ENCODE measurements at regions not wholly inside any gene's neighbourhood (a gene's known extent, or its start where the extent isn't known, plus 50 kb on each side); places are given as distances from the start of the nearest gene placed in this dataset.

DNA sequence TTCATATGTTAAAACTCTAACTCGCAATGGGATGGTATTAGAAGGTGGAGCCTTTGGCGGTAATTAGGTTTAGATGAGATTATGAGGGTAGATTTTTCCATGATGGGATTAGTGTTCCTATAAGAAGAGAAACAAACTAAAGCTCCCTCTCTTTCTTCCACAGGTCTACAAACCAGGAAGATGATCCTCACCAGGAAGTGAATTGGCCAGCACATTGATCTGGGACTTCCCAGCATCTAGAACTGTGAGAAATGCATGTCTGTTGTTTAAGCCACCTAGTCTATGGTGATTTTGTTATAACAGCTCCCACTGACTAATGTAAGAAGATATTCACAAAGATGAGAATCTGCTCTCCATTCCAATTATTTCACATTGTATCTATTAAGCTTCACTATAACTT, 2266.9 kb downstream of the PCDH7 start:
- intact Hi-C loops (cut with DNase I) = no loop called here
- DNase-seq = no peak
- ATAC-seq (ENCODE audit: poor library complexity) = no peak

DNA sequence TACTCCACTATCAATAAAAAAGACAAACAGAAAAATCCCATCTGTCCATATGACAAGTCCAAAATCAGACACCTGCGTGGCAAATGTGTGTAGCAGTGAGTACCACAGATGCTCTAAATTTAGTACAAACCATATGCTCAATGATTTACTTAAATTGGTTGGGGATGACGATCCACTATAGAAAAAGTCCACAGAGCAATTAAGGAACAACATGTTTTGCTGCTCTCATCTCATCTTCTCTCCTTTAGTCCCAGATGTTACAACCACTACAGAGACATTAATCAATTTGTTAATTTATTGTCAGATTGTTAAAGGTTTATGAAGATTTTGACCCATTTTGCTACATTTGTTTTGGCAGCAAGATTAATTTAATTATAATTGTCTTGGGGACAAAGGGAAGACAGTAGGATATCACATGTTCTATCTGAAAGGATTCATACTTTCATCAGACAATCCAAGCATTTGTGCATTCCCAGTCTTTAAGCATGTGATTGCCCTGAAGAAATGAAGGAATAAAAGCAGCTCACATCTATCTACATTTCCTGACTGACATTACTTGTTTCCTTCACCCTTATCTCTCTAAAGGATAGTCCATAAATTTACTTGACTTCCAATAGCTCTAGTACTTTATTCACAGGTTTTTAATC, 2268.1 kb downstream of the PCDH7 start:
- no peak for DNase-seq
- no peak for ATAC-seq (ENCODE audit: poor library complexity)
- intact Hi-C loops (cut with DNase I) = no loop called here

DNA sequence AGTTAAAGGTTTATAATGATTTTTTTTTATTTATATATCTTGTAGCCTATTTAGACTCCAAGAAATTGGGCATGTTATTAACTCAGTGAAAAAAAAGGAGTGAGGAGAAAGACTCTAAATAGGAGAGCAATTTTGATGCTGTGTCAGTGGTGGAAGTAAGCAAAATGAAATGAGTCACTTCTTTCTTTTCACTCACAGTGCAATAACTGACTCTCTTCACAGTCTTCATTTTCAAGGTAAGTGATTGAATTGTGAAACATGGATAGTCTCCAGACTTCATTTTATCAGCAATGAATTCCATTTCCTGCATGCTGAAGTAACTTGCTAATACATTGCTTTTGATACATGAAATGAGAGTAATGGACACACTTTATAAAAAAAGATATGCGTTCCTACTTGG, 2271.5 kb downstream of the PCDH7 start:
- ATAC-seq (ENCODE audit: poor library complexity) (no peak), DNase-seq (no peak)
- intact Hi-C loops (cut with DNase I) = no loop called here

DNA sequence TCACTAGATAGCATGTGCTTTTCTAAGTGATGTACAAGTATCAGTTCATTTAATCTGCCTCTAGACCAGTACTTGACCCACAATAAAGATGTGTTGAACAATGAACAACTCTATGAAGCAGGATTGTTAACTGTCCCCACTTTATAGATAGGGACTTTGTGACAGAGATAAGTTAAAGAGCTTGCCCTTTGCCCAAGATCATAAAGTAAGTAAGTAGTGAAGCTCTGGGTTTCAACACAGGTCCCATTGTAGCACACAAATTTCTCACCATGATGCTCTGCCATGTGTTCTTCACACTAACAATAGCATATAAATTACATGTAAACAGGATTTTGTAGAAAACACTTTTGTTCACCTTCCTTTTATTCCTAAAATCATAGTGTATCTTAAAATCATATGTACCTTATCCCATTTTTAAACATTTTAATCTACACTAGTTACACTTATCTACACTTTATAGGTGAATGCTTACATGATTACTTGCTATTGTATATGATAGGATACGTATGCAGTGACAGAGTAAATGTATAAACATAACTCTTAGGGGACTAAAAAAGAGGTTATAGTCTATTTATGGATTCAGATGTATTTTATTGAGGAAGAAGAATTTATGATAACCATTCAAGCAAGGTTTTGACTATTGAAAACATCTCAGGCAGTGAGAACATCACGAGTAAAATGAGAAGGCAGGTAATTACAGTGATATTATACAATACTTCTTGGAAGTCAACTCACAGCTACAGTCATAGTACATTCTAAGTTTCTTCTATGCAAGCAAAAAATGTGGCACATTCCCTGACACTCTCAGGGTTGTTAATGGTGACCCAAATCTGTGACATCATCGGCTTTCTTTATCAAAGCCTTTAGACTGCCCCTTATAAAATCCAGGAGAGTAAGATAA, 2275.1 kb downstream of the PCDH7 start:
- ATAC-seq (ENCODE audit: poor library complexity) (no peak), DNase-seq (no peak)
- intact Hi-C loops (cut with DNase I) = no loop called here

DNA sequence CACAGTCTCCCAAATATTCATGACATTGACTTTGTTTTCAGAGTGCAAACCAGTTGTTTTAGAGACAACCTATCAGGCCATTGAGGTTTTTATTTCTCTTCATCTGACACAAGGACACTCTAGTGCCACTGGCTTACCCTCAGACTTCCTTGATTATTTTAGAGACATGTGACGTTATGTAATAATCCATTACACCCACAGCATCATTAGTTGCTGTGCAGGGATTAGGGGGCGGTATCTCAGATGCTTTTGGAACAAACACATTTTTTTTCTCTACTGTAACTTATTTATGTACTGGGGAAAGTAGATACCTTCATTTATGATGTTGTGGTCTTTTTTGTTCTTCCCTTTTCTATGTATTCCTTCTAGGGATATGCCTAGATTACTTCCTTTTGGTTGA, 2293.1 kb downstream of the PCDH7 start:
- no peak for ATAC-seq (ENCODE audit: poor library complexity)
- intact Hi-C loops (cut with DNase I) = no loop called here
- DNase-seq = no peak

DNA sequence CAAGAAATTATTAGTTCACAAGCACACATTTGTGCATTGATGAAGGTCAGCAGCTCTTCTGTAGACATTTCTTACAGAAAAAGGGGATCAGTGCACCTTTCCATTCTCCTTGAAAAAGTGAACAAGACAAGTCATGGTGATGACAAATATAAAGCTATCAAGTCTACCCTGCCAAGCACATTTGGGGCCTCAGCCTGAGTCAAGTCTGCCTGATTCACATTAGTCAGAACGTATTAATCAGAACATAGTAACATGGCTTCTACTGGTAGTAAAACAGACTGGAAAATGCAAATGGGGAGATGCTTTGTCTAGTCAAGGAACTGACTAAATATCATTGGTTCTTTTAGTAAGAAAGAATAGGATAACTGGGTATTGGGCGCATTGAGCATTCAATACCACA, 2305.1 kb downstream of the PCDH7 start:
- intact Hi-C loops (cut with DNase I) = no loop called here
- no peak for ATAC-seq (ENCODE audit: poor library complexity)
- no peak for DNase-seq

DNA sequence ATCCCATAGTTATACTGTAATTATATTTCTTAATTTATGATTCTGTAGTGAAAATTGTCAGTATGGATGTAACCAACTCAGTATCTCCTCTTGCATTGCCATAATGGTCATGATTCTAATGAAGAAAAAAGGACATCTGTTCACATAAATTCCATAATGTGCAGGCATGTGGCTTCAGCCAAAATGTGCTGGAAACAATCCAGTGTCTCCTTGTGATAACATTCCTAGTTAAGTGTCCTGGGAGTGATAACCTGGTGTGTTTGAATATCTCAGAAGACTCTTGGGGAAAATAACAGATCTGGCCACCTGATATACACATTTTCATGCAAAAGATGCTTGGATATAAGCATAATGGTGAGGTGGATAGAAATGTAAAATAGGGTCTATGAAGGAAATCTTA, 2309.8 kb downstream of the PCDH7 start:
- no peak for ATAC-seq (ENCODE audit: poor library complexity)
- intact Hi-C loops (cut with DNase I) = no loop called here
- DNase-seq = no peak

DNA sequence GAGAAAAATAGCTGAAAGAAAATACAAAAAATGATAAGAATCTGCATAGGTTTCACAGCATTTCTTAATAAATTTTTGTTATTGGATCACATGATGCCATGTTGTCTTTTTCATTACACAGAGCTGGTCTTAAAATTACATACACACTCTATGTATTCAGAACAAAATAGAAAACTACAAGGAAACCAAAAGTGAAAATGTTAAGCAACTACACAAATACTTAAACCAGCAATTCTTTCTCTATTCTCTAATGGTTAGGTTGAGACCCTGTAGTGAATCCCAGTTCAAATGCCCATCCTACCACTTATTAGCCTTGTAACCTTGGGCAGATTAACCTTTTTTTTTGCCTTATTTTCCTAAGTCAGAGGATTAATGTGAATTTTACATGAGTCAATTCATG, 2311.2 kb downstream of the PCDH7 start:
- ATAC-seq (ENCODE audit: poor library complexity) (no peak), DNase-seq (no peak)
- intact Hi-C loops (cut with DNase I) = no loop called here

DNA sequence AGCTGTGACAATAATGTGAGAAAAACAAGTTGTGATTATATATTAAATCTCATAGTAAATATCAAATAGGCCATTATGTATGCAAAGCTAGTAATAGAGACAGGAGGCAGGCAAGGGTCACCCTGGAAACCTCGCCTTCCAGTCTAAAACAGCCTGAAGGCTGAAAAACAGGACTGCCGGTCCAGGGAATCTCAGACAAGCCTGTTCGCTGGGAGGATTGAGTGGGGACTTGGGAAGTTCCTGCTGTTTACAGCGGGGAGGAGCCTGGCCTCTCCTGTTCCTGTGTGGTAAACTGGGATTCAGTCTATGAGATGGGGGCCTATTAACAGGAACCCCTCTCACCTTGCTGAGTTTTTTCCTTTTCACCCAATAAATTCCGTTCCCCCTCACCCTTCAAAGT, 2317.3 kb downstream of the PCDH7 start:
- DNase-seq (no peak), ATAC-seq (ENCODE audit: poor library complexity) (no peak)
- intact Hi-C loops (cut with DNase I) = no loop called here

DNA sequence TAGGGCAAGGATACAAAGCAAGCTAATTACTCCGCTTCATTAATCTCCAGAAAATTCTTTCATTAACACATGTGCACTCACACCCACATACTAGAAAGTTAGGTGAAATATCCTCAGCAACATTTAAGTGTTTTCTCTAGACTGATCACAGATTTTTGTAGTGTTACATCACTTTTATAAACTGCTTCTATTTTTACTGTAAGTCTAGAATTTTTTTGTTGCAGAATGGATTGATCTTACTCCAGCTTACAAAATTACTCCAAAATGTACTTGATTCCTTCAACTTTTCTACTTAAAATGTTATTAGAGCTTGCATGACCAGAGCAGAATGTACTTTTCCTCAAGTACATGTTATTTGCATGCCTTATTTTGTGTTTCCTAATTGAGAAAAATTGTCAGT, 2325.2 kb downstream of the PCDH7 start:
- no peak for DNase-seq
- intact Hi-C loops (cut with DNase I) = no loop called here
- ATAC-seq (ENCODE audit: poor library complexity) = no peak

DNA sequence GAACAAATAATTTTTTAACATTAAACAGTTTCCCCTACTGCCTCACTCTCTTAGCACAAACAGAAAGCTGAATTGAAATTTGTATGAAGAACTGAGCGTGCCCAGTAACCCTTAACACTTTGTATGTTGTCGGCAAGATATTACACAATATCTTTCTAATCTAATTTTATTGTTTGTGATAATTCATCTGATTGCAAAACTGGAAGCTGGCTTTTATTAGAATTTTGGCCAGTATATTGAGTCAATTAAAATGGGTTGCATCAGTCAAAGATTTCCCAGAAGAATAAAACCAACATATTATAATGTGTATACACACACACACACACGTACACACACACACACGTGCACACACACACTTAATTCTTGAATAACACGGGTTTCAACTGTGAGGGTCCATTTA, 2332.1 kb downstream of the PCDH7 start:
- intact Hi-C loops (cut with DNase I) = no loop called here
- DNase-seq (no peak), ATAC-seq (ENCODE audit: poor library complexity) (no peak)

DNA sequence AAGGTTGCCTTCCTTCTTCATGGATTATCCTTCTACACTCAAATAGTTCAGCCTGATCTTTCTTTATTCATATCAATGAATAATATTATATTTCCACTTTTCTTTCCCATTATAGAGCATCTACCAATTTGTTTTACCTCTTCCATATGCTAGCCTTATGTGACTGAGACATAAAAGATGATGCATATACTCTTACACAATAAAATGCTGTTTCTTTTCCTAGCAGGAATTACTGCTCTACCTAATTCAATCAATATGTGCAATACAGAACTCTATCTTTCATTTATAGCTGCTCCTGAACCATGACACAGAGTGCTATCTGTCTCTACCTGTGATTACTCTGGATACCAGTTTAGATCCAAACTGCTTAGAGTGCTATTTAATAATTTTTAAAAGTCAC, 2334.0 kb downstream of the PCDH7 start:
- intact Hi-C loops (cut with DNase I) = no loop called here
- no peak for DNase-seq
- no peak for ATAC-seq (ENCODE audit: poor library complexity)

DNA sequence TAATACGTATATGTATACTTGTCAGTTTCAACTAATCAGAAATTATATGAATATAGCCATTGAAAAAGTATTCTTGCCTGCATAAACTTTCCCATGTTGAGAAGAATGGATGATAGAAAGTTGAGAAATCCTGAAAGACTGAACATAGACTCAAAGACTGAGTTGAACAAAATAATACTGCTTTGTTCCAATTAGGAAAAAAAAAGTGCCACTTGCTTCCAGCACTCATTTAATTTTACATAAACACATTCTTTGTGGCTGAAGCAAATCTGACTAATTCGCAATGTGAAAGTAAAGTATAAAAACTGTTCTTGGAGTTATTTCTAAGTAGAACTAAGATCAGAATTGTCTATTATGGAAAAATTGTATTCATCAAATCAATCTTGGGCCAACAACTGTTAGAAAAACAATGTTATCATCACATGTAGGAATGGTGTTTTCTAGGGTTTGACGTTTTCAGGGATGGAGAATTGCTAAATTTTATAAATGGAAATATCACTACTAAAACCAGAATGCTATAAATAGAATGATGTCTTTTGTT, 2334.6 kb downstream of the PCDH7 start:
- intact Hi-C loops (cut with DNase I) = no loop called here

DNA sequence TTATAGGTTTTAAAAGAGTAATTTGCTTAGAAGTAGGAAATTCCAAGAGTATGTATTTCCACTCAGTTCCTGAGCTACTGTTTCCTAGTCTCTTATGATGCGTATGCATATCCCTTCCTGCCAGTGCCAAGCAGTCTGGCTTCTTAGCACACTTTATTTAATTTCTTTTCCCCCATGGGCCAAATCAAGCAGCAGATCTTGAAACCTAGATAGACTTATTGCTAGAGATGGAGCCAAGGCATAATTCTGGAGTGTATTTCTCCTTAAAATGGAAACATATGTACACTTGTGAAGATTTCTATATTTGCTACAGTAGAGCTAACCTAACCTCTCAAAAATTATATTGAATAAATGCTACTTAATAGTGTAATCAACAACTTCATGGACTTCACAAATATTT, 2337.6 kb downstream of the PCDH7 start:
- intact Hi-C loops (cut with DNase I) = no loop called here
- DNase-seq (no peak), ATAC-seq (ENCODE audit: poor library complexity) (no peak)

More for the DNA sequence above, 2334.6 kb downstream of the PCDH7 start:
- DNase-seq (no peak), ATAC-seq (ENCODE audit: poor library complexity) (no peak)

DNA sequence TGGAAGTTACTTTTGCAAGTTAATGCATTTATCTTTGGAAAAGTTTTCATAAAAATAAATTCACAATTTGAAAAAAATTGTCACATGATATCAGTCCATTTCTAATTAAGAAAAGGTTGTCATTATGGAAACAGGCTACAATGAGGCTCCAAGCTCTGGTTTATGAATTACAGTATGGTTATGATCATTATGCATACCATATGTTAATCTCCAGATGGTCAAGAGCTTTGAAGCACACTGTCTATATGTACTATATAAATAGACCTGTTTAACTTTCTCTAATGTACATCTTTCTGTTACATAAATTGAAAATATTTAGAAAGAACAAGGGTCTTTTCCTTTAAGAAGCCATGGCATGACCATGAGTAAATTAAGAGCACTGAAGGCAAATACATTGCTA, 2338.8 kb downstream of the PCDH7 start:
- DNase-seq (no peak), ATAC-seq (ENCODE audit: poor library complexity) (no peak)
- intact Hi-C loops (cut with DNase I) = no loop called here

DNA sequence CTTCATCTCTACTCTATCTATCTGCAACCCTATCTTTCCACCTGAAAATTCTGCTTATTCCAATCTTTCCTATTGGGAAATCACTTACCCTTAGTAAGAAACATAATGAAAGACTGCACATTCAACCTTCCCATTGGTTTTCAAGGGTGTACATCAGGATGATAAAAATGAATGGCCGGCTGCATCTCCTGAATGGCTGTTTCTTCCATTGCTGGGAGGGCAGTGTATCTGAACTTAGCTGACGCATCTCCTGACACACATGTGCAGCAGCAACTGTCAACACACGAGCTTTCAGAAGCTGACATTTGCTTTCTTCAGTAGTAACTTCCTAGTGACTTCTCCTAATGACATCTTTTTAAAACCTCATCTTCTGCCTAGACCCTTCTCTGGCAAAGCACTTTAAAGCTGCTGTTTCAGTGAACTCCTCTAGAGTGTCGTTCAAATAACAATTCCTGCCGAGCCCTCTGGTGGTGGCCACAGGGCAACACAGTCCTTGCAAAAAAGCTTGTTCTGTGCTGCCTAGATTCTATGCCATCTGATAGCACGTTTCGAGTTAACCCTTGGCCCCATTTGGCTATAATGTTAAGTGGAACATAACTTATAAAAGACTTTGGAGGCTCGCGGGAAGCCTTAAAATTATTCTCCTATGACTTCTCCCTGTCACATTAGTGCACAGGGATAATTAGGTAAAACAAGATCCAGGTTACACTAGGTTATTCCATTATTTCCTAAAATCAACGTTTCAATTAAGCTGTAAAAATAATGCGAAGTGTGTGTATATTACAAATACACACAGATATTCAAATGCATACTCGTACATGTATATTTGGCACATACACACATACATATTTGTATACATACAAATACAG, 2340.7 kb downstream of the PCDH7 start:
- DNase-seq = no peak
- intact Hi-C loops (cut with DNase I) = no loop called here
- peak; percentile 60 for ATAC-seq (ENCODE audit: poor library complexity)

DNA sequence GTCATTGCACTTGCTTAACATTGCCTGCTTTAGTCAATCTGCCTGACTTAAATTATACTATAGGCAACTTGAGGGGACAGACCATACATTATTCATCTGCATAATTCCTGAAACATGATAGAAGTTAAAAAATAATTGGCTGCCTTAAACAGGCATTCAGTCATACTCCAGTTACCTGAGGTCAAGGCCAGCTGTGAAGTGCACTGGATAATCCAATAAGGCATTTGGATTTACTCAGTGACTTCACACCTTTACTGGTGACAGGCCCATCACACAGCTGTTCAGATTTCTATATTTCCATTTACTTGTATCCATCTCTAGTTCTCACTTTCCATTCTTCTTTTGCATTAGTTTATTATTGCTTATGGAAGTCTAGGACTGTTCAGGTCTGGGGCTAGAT, 2341.6 kb downstream of the PCDH7 start:
- intact Hi-C loops (cut with DNase I) = no loop called here
- no peak for DNase-seq
- no peak for ATAC-seq (ENCODE audit: poor library complexity)

DNA sequence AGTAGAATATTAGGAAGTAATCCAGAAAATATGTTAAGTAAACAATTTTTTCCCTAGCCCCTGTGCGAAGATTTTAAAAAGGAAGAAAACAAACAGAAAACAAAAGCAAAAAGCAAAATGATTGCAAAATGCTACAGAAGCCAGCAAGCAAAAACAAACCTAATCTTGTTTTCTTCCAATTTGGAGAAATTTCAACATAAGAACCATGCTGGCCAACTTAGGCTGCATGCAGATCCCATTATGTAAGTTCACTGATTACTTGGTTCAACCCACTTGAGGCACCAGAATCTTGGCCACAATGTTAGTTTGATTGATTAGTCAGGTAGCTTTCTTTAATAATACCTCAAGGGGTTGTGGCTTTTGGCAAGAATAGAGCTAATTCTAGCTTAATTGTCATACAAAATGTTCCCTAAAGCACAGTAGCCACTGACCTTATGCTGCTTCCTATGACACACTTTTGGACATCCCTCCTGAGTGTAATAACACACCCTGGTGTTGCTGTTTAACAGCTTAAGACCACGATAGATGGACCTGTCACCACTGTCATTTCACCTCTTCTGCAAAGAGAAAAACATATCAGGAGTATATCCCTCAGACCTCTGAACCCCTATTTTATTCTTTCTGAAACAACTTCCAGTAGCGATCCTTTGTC, 2342.1 kb downstream of the PCDH7 start:
- DNase-seq = no peak
- no peak for ATAC-seq (ENCODE audit: poor library complexity)
- intact Hi-C loops (cut with DNase I) = no loop called here

DNA sequence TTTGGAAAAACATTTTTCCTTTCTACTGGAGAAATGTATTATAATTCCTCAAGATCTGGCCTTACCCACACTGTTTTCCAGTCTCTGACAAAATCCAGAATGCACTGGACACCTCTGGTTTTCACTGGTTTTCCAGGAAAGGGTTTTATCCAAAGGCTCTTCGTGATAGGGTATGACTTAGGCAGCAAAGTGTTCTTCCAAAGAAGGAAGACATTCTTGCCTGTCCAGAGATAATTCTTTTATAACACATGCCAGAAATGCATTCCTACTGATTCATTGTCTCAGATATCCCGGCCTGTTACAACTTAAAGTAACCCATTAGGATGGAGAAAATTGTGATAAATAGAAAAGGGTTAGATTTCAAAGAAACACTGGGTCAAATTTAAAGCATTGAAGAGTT, 2343.1 kb downstream of the PCDH7 start:
- ATAC-seq (ENCODE audit: poor library complexity) = no peak
- DNase-seq = no peak
- intact Hi-C loops (cut with DNase I) = no loop called here
